LNCAP (cell line): ENCODE measurements at regions not wholly inside any gene's neighbourhood (a gene's known extent, or its start where the extent isn't known, plus 50 kb on each side); places are given as distances from the start of the nearest gene placed in this dataset.

ENCODE experiments used
- CTCF ChIP-seq: fragments of 450-650 bp; IDR thresholded peaks from 2 replicates; pipeline ENCODE4 v1.5.1; 2017; ENCODE audit warnings: mild to moderate bottlenecking

GRCh38 chr5:26245321-26245720, 793.1 kb downstream of the CDH9 start:
- TF ChIP-seq CTCF, result no peak

GRCh38 chr5:26239588-26239987, 798.8 kb downstream of the CDH9 start:
- no peak for TF ChIP-seq CTCF

GRCh38 chr5:26237489-26237888, 800.9 kb downstream of the CDH9 start:
- TF ChIP-seq CTCF, result no peak

- TF ChIP-seq CTCF, result no peak
These were observed 801.5 kb downstream of the CDH9 start for GRCh38 chr5:26236936-26237335.

- no peak for TF ChIP-seq CTCF
These were observed 805.7 kb downstream of the CDH9 start for GRCh38 chr5:26232706-26233105.

GRCh38 chr5:26231316-26231715, 807.1 kb downstream of the CDH9 start:
- TF ChIP-seq CTCF, result no peak

GRCh38 chr5:26229848-26230247, 808.5 kb downstream of the CDH9 start:
- TF ChIP-seq CTCF, result no peak

GRCh38 chr5:26227245-26227644, 811.1 kb downstream of the CDH9 start:
- TF ChIP-seq CTCF, result no peak
